H1 (cell line): ENCODE measurements at regions not wholly inside any gene's neighbourhood (a gene's known extent, or its start where the extent isn't known, plus 50 kb on each side); places are given as distances from the start of the nearest gene placed in this dataset.

Experiments
- CTCF ChIA-PET: fragments of 300-600 bp; sonication (Branson Sonifier 250); formaldehyde crosslinking; loops from one replicate; lab custom pipeline; 2021; ENCODE audit not compliant: partially characterized antibody; lab: Charles Lee
- POLR2A ChIA-PET: fragments of 300-600 bp; sonication (Branson Sonifier 250); formaldehyde crosslinking; loops from one replicate; lab custom pipeline; 2021; ENCODE audit warnings: inconsistent platforms; ENCODE audit not compliant: partially characterized antibody; lab: Charles Lee
- DNase-seq, 2 experiments: peaks; one replicate each; pipeline versions ENCODE4 v3.0.0 to v3.0.0-alpha.2; 2010 to 2022; ENCODE audit warnings: low spot score in 2 of 2, low read depth in 1 of 2, mixed read lengths in 1 of 2
- FAIRE-seq: peaks from 2 replicates; lab custom pipeline; 2011; peaks lifted over from hg19 to GRCh38; lab: Jason Lieb, UNC
- H2AFZ ChIP-seq: 2 replicates; pipeline ENCODE4 v1.8.1; 2012; ENCODE audit warnings: low read length, inconsistent platforms
- H2AK5ac ChIP-seq: 2 replicates; pipeline ENCODE4 v1.6.1; 2013; ENCODE audit warnings: low read depth, low read length
- H2BK120ac ChIP-seq: replicated peaks from 2 replicates; pipeline ENCODE3; 2013; ENCODE audit warnings: low read depth, low read length, inconsistent platforms
- H2BK12ac ChIP-seq: 2 replicates; pipeline ENCODE4 v1.6.1; 2013; ENCODE audit warnings: low read depth, low read length
- H2BK15ac ChIP-seq: 2 replicates; pipeline ENCODE4 v1.6.1; 2013; ENCODE audit warnings: low read length
- H2BK20ac ChIP-seq: 2 replicates; pipeline ENCODE4 v1.6.1; 2013; ENCODE audit warnings: low read length
- H2BK5ac ChIP-seq: 2 replicates; pipeline ENCODE4 v1.6.1; 2013; ENCODE audit warnings: low read depth, low read length
- H3K14ac ChIP-seq: 2 replicates; pipeline ENCODE4 v1.6.1; 2013; ENCODE audit warnings: inconsistent platforms; ENCODE audit not compliant: insufficient read length
- H3K18ac ChIP-seq: 2 replicates; pipeline ENCODE4 v1.6.1; 2013; ENCODE audit warnings: low read length; ENCODE audit errors: extremely low read depth
- H3K23ac ChIP-seq: 2 replicates; pipeline ENCODE4 v1.6.1; 2013; ENCODE audit warnings: inconsistent platforms; ENCODE audit not compliant: insufficient read length
- H3K23me2 ChIP-seq: 2 replicates; pipeline ENCODE4 v1.6.1; 2013; ENCODE audit warnings: low read depth, low read length
- H3K27ac ChIP-seq: 2 replicates; pipeline ENCODE4 v1.6.1; 2011; ENCODE audit warnings: low read depth, low read length, inconsistent platforms
- H3K27me3 ChIP-seq, 4 experiments: replicated peaks in 1 of 4; 1 replicate in 1 of 4; 2 replicates in 3 of 4; pipeline versions ENCODE4 v1.6.1 to v1.8.1; 2011 to 2013; ENCODE audit warnings: low read length in 3 of 4, mild to moderate bottlenecking in 3 of 4, inconsistent platforms in 2 of 4, mixed read lengths in 2 of 4, moderate library complexity in 1 of 4; ENCODE audit not compliant: control insufficient read depth in 3 of 4, insufficient read depth in 3 of 4; ENCODE audit errors: extremely low read depth in 1 of 4
- H3K36me3 ChIP-seq, 4 experiments: 2 replicates each; pipeline versions ENCODE4 v1.6.1 to v1.8.1; 2011 to 2013; ENCODE audit warnings: mild to moderate bottlenecking in 4 of 4, low read length in 3 of 4, moderate library complexity in 2 of 4, control low read depth in 1 of 4, inconsistent platforms in 1 of 4; ENCODE audit not compliant: insufficient read depth in 4 of 4, control insufficient read depth in 2 of 4
- H3K4ac ChIP-seq: replicated peaks from 2 replicates; pipeline ENCODE3; 2013; ENCODE audit warnings: low read length, low read depth, mixed read lengths, inconsistent platforms; ENCODE audit not compliant: insufficient read length
- H3K4me1 ChIP-seq, 4 experiments: replicated peaks in 1 of 4; 1 replicate in 1 of 4; 2 replicates in 3 of 4; pipeline versions ENCODE4 v1.6.1 to v1.8.1; 2011 to 2013; ENCODE audit warnings: low read length in 3 of 4, inconsistent platforms in 2 of 4, mixed read lengths in 1 of 4; ENCODE audit not compliant: insufficient read depth in 4 of 4, control insufficient read depth in 3 of 4
- H3K4me2 ChIP-seq, 2 experiments: 2 replicates each; pipeline versions ENCODE4 v1.6.1 to v1.8.1; 2011 to 2013; ENCODE audit warnings: low read depth in 2 of 2, low read length in 2 of 2, control low read depth in 1 of 2, inconsistent platforms in 1 of 2, mild to moderate bottlenecking in 1 of 2; ENCODE audit not compliant: insufficient read depth in 1 of 2
- H3K4me3 ChIP-seq, 4 experiments: fragments of 200-600, 300-600 bp in 1 of 4; sonication (generic), shearing (Covaris generic), sonication (Bioruptor Twin) in 1 of 4; 2 replicates each; pipeline versions ENCODE4 v1.5.1 to v1.8.1; 2011 to 2016; ENCODE audit warnings: low read length in 4 of 4, low read depth in 3 of 4, control low read depth in 2 of 4, inconsistent platforms in 2 of 4, mild to moderate bottlenecking in 2 of 4, mixed read lengths in 1 of 4, moderate library complexity in 1 of 4; ENCODE audit not compliant: insufficient read depth in 2 of 4; ENCODE audit errors: extremely low read depth in 1 of 4
- H3K56ac ChIP-seq: replicated peaks from 2 replicates; pipeline ENCODE3; 2013; ENCODE audit warnings: low read depth, mild to moderate bottlenecking, mixed read lengths, low read length, inconsistent platforms; ENCODE audit not compliant: insufficient read length
- H3K79me1 ChIP-seq: 2 replicates; pipeline ENCODE4 v1.6.1; 2013; ENCODE audit warnings: low read depth, low read length, control low read depth
- H3K79me2 ChIP-seq, 2 experiments: 2 replicates each; pipeline versions ENCODE4 v1.6.1 to v1.8.1; 2012 to 2013; ENCODE audit warnings: low read length in 2 of 2, mild to moderate bottlenecking in 2 of 2, inconsistent platforms in 1 of 2; ENCODE audit not compliant: insufficient read depth in 2 of 2, control insufficient read depth in 1 of 2
- H3K9ac ChIP-seq, 4 experiments: replicated peaks in 1 of 4; 1 replicate in 1 of 4; 2 replicates in 3 of 4; pipeline versions ENCODE4 v1.6.1 to v1.8.1; 2011 to 2013; ENCODE audit warnings: low read depth in 3 of 4, low read length in 3 of 4, control low read depth in 2 of 4, mild to moderate bottlenecking in 2 of 4, moderate library complexity in 2 of 4, inconsistent platforms in 1 of 4; ENCODE audit errors: extremely low read depth in 1 of 4
- H3K9me3 ChIP-seq, 2 experiments: 2 replicates each; pipeline versions ENCODE4 v1.6.1 to v1.8.1; 2012 to 2013; ENCODE audit warnings: mild to moderate bottlenecking in 2 of 2, moderate library complexity in 2 of 2, control low read depth in 1 of 2, inconsistent platforms in 1 of 2, low read depth in 1 of 2, low read length in 1 of 2, mixed read lengths in 1 of 2; ENCODE audit not compliant: insufficient read depth in 2 of 2
- H4K20me1 ChIP-seq, 2 experiments: replicated peaks in 1 of 2; 2 replicates each; pipeline versions ENCODE3 to v1.8.1; 2011 to 2013; ENCODE audit warnings: inconsistent platforms in 2 of 2, low read length in 2 of 2, mild to moderate bottlenecking in 1 of 2; ENCODE audit not compliant: insufficient read depth in 2 of 2, control insufficient read depth in 1 of 2
- H4K5ac ChIP-seq: 2 replicates; pipeline ENCODE4 v1.6.1; 2013; ENCODE audit warnings: low read length, low read depth, mixed read lengths, inconsistent platforms; ENCODE audit not compliant: insufficient read length
- H4K8ac ChIP-seq: 2 replicates; pipeline ENCODE4 v1.8.0; 2013; ENCODE audit warnings: mild to moderate bottlenecking, moderate library complexity, low read length, inconsistent platforms; ENCODE audit not compliant: insufficient read depth; ENCODE audit errors: extremely low read depth
- H4K91ac ChIP-seq: replicated peaks from 2 replicates; pipeline ENCODE3; 2013; ENCODE audit warnings: low read length, mixed read lengths, inconsistent platforms; ENCODE audit not compliant: insufficient read length
- BRCA1 ChIP-seq: IDR thresholded peaks from 2 replicates; pipeline ENCODE4 v1.6.1; 2012; ENCODE audit warnings: low read depth, low read length, improper control_type of control experiment
- CBX8 ChIP-seq: fragments of 300-800, 300-1000 bp; sonication (generic); IDR thresholded peaks from 2 replicates; pipeline ENCODE4 v1.7.1; 2016; ENCODE audit warnings: low read depth, low read length, borderline replicate concordance
- CHD2 ChIP-seq: IDR thresholded peaks from 2 replicates; pipeline ENCODE4 v1.6.1; 2012; ENCODE audit warnings: low read length, improper control_type of control experiment
- CREB1 ChIP-seq: IDR thresholded peaks from 2 replicates; pipeline ENCODE4 v1.6.1; 2012; ENCODE audit warnings: inconsistent platforms
- EGR1 ChIP-seq: IDR thresholded peaks from 2 replicates; pipeline ENCODE4 v1.6.1; 2011; ENCODE audit warnings: low read depth, low read length, borderline replicate concordance
- FOSL1 ChIP-seq: IDR thresholded peaks from 2 replicates; pipeline ENCODE4 v1.6.1; 2011; ENCODE audit warnings: mild to moderate bottlenecking, low read depth, low read length, moderate library complexity; ENCODE audit not compliant: insufficient read depth
- GABPA ChIP-seq: IDR thresholded peaks from 2 replicates; pipeline ENCODE4 v1.6.1; 2011; ENCODE audit warnings: mild to moderate bottlenecking, low read length, moderate library complexity, borderline replicate concordance; ENCODE audit not compliant: insufficient read depth
- JUN ChIP-seq: IDR thresholded peaks from 2 replicates; pipeline ENCODE4 v1.6.1; 2011; ENCODE audit warnings: low read depth, mild to moderate bottlenecking, improper control_type of control experiment, low read length
- NRF1 ChIP-seq: IDR thresholded peaks from 2 replicates; pipeline ENCODE4 v1.6.1; 2011; ENCODE audit warnings: mild to moderate bottlenecking, low read depth, low read length, improper control_type of control experiment
- RNF2 ChIP-seq: fragments of 200-900, 300-1000 bp; sonication (generic); IDR thresholded peaks from 2 replicates; pipeline ENCODE4 v1.7.1; 2016; ENCODE audit warnings: borderline replicate concordance, low read depth, mild to moderate bottlenecking, antibody characterized with exemption, low read length; ENCODE audit not compliant: poor library complexity, severe bottlenecking; ENCODE audit errors: missing control alignments
- WGBS, 2 experiments: shearing (Covaris generic) in 1 of 2; methylation state at CpG; one replicate each; pipeline versions ENCODE4 v1.1.6 to v1.1.7; 2013 to 2015; ENCODE audit warnings: low lambda C conversion rate in 2 of 2, mixed read lengths in 2 of 2, inconsistent platforms in 1 of 2, low coverage in 1 of 2, missing lambda C conversion rate in 1 of 2; ENCODE audit not compliant: insufficient replicate concordance in 2 of 2, insufficient coverage in 1 of 2, insufficient read length in 1 of 2; ENCODE audit errors: extremely low coverage in 1 of 2, missing lambda C conversion rate in 1 of 2; 5-methylcytosine and 5-hydroxymethylcytosine counted together
- TF ChIP-seq, protein P1 (sequence below), 3 experiments: IDR thresholded peaks; 1 replicate in 2 of 3; 2 replicates in 1 of 3; pipeline versions ENCODE4 v1.5.1 to v1.6.1; 2011; ENCODE audit warnings: low read length in 3 of 3, mild to moderate bottlenecking in 3 of 3, inconsistent platforms in 2 of 3, low read depth in 1 of 3, moderate library complexity in 1 of 3; ENCODE audit not compliant: insufficient read depth in 1 of 3; ENCODE audit errors: control extremely low read depth in 1 of 3

DNA sequence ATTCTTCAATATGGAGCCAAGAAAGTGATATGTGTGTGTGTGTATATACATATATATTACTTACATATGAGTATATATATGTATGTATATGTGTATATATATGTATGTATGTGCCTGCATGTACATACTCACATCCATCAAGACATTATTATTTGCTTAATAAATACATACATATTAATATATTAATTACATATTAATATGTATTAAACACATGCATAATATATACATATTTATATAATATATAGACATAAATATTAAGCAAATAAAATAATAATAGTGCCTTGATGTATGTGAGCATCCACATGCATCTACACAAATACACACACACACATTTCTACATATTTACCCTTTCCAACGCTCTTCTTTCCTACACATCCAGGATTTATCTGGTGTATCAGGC lies 88.7 kb upstream of the KCNMA1 start:
- H3K23me2 ChIP-seq: no peaks in the 10 kb centered on the region
- no peak overlapping the region for H3K4ac ChIP-seq
- no peak overlapping the region for H3K14ac ChIP-seq
- H4K20me1 ChIP-seq: no peaks in the 10 kb centered on the region
- POLR2A ChIA-PET: no interaction called here
- no peak overlapping the region for H2BK5ac ChIP-seq
- H2AFZ ChIP-seq: no peak overlapping the region
- no peak overlapping the region for H2BK12ac ChIP-seq
- no peak overlapping the region for H4K8ac ChIP-seq
- H4K5ac ChIP-seq: no peak overlapping the region
- H2AK5ac ChIP-seq: no peak overlapping the region
- no peak for DNase-seq
- no peak overlapping the region for H3K4me2 ChIP-seq
- no peak overlapping the region for H2BK15ac ChIP-seq
- no peak overlapping the region for H2BK20ac ChIP-seq
- no peak overlapping the region for H3K18ac ChIP-seq
- no peaks in the 10 kb centered on the region for H3K79me2 ChIP-seq
- H3K56ac ChIP-seq: no peak overlapping the region
- H3K4me3 ChIP-seq: no peak overlapping the region
- no peak overlapping the region for H3K9ac ChIP-seq
- H3K79me1 ChIP-seq: no peaks in the 10 kb centered on the region
- no peak overlapping the region for H3K23ac ChIP-seq
- H3K4me1 ChIP-seq: no peaks in the 10 kb centered on the region
- H3K9me3 ChIP-seq: no peaks in the 10 kb centered on the region
- no peaks in the 10 kb centered on the region for H3K27me3 ChIP-seq
- no peak overlapping the region for H3K27ac ChIP-seq
- no peak for FAIRE-seq
- no peak for TF ChIP-seq RNF2
- TF ChIP-seq BRCA1: no peak
- TF ChIP-seq JUN: no peak
- TF ChIP-seq, protein P1, sequence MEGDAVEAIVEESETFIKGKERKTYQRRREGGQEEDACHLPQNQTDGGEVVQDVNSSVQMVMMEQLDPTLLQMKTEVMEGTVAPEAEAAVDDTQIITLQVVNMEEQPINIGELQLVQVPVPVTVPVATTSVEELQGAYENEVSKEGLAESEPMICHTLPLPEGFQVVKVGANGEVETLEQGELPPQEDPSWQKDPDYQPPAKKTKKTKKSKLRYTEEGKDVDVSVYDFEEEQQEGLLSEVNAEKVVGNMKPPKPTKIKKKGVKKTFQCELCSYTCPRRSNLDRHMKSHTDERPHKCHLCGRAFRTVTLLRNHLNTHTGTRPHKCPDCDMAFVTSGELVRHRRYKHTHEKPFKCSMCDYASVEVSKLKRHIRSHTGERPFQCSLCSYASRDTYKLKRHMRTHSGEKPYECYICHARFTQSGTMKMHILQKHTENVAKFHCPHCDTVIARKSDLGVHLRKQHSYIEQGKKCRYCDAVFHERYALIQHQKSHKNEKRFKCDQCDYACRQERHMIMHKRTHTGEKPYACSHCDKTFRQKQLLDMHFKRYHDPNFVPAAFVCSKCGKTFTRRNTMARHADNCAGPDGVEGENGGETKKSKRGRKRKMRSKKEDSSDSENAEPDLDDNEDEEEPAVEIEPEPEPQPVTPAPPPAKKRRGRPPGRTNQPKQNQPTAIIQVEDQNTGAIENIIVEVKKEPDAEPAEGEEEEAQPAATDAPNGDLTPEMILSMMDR (IDR thresholded peaks at IDR 0.05; ENCODE audit: control extremely low read depth in 1 of 3, insufficient read depth in 1 of 3, low read depth in 1 of 3, low read length in 3 of 3): no peak
- TF ChIP-seq GABPA: no peak
- TF ChIP-seq CHD2: no peak
- TF ChIP-seq FOSL1: no peak
- TF ChIP-seq CBX8: no peak
- TF ChIP-seq NRF1: no peak
- no peak for TF ChIP-seq CREB1
- no peak for TF ChIP-seq EGR1
- no peaks in the 10 kb centered on the region for H3K36me3 ChIP-seq
- no peak overlapping the region for H4K91ac ChIP-seq
- 89 to 100% methylated on average over 1 of the region's 1 CpG for WGBS, 2 experiments
- CTCF ChIA-PET: no interaction called here
- H2BK120ac ChIP-seq: no peak overlapping the region
